ENCODE measurements at regions not wholly inside any gene's neighbourhood (a gene's known extent, or its start where the extent isn't known, plus 50 kb on each side); places are given as distances from the start of the nearest gene placed in this dataset.
A peak's percentile ranks its signal among the peaks of the same experiment; 100 is the strongest.
"Not testable (repeated sequence)": the region's sequence is repeated elsewhere in the genome, so short reads cannot be mapped to it uniquely, and the experiment has no call there.

DNA sequence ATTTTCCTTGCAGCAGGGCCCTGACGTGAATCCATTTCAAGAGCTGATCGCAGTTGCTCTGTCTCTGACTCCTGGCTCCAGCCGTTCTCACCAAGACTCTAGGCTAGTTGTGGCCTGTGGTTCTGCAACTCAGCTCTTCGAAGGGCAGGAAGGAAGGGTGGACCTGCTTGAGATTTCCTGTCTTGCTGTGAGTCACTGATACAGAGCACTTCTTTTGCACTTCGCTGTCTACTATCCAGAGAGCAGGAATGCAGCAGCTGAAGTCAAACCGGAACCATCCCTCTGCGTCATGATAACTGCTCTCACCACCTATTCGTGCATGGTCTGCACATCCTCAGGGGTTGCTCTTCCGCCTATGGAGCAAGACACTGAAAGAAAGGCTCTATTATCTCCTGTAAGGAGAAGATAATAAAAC, 59.7 kb downstream of the RAP2B start:
- peak; percentile 92 for DNase-seq

DNA sequence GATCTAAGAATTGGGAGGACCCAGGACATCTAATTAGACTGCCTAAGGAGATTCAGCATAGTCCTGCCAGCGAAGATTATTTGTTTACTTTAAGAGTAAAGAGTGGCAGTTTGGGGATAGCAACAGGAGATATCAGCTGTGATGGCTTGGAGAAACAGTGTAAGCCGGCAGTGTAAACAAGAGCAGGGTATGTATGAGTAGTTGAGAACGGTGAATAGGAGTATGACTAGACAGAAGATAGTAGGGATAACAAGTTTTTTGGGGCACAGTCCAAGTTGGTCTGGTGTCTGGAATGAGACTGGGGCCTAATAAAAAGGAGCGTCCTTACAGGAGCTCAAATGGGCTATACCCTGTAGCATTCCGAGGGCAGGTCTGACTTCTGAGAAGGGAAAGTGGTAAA, 64.9 kb downstream of the RAP2B start:
- not testable (repeated sequence) for DNase-seq

DNA sequence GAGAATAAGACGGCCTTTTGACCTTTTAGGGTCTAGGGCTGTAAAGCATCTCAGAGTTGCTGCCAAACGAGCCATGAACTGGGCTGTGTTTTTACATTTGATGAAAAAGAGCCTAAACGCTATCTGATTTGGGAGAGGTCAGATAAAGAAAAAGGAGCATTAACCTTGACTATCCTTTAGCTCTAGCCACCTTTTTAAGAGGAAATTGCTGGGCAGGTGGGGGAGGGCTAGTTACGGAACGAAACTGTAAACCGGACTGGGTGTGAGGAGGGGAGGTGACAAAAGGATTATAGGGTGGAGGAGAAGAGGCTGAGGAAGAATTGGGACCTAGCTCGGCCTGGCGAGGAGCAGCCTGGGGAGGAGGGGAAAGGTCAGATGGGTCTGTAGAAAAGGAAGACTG, 68.4 kb downstream of the RAP2B start:
- DNase-seq = not testable (repeated sequence)

DNA sequence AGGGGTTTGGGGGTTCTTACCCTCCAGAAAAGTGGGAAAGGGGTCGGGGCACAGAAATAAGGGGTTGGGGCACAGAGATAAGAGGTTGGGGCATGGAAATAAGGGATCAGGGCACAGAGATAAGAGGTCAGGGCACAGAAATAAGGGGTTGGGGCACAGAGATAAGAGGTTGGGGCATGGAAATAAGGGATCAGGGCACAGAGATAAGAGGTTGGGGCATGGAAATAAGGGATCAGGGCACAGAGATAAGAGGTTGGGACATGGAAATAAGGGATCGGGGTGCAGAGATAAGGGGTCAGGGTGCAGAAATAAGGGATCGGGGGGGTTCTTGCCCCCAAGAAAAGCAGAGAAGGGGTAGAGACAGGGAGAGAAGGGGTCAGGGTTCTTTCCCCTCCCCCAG, 69.2 kb downstream of the RAP2B start:
- DNase-seq = not testable (repeated sequence)

DNA sequence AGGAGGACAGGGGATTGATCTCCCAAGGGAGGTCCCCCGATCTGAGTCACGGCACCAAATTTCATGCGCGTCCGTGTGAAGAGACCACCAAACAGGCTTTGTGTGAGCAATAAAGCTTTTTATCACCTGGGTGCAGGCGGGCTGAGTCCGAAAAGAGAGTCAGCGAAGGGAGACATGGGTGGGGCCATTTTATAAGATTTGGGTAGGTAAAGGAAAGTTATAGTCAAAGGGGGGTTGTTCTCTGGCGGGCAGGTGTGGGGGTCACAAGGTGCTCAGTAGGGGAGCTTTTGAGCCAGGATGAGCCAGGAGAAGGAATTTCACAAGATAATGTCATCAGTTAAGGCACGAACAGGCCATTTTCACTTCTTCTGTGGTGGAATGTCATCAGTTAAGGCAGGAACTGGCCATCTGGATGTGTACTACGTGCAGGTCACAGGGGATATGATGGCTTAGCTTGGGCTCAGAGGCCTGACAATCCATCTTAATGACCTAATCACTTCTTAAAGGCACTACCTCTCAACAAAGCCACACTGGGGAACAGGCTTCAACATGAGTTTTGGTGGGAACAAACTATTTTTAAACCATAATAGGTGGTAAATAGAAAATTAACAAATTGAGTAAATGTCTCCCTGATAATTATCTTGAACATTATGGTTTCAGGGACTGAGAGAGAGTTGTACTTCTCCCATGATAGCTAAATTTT, 70.2 kb downstream of the RAP2B start:
- DNase-seq = not testable (repeated sequence)

DNA sequence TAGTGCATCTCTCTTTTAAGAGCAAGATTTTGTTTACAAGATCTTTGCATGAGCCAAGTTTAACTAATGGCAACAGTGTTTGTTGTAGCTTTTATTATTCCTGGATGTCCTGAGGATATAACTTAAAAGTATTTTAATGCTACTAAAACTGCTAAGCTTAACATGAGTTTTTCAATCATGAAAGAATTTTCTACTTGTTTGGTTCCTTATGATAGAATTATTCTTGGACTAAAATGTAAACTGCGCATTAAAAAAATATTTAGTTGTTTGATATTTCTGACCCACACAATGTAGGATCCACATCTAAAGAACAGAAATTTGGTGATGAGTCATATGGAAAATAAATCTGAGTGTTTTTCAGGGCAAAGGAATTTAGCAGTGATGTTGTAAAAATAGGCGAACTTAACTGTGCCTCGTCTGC, 70.8 kb downstream of the RAP2B start:
- DNase-seq = no peak

DNA sequence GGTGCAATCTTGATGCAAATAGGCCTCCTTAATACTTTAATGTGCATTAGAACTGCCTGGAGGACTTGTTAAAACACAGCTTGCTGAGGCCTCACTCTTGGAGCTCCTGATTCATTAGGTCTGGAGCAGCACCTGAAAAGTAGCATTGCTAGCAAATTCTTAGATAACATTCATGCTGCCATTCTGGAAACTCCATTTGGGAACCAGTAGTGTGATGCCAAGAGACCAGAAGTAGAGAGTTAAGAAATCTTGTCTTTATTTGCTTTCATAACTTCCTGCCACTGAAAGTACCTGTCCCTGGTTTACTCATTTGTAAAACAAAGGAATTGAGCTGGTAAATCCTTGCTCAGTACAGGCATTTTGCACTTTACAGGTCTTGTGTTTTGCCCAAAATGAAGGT, 72.0 kb downstream of the RAP2B start:
- no peak for DNase-seq

DNA sequence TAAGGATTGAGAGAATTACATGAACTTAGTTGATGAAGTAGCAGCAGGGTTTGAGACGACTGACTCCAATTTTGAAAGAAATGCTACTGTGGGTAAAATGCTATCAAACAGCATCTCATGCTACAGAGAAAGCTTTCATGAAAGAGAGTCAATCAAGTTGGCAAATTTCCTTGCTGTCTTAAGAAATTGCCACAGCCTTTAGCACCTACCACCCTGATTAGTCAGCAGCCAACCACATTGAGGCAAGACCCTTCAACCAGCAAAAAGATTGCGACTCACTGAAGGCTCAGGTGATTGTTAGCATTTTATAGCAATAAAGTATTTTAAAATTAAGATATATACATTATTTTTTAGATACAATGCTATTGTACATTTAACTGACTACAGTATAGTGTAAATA, 80.9 kb downstream of the RAP2B start:
- DNase-seq = no peak

DNA sequence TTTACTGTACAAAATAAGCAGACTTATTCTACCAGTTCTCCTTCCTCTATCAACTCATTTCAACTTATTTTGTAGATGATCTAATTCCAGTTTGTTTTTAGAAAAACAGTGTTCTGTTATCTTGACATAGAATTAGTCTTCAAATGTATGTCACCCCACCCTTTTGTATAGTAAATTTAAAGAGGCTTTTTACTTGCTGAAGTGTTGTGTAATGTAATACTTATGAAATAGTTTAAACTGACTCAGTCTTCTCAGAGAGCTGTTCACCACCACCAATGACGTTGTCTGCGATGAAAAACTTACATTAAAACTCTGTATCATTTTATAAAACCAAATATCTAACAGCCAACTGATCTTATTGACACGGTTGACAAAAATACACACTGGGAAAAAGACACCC, 82.9 kb downstream of the RAP2B start:
- DNase-seq = no peak

DNA sequence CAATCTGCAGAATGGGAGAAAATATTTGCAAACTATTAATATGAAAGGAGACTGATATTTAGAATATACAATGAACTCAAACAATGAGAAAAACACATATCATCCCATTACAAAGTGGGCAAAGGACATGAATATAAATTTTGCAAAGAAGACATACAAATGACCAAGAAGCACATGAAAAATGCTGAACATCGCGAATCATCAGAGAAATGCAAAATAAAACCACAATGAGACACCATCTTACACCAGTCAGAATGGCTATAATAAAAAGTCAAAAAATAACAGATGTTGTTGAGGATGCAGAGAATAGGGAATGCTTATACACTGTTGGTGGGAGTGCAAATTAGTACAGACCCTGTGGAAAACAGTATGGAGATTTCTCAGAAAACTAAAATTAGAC, 83.6 kb downstream of the RAP2B start:
- DNase-seq = no peak

DNA sequence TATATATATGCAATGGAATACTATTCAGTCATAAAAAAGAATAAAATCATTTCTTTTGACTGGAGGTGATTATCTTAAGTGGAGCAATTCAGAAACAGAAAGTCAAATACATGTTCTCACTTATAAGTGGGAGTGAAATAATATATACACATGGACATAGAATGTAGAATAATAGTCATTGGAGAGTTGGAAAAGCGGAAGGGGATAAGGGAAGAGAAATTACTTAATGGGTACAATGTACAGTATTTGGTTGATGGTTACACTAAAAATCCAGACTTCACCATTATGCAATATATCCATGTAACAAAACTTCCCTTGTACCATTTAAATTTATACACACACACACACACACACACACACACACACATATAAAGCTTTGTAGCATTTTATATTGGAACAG, 84.3 kb downstream of the RAP2B start:
- no peak for DNase-seq

DNA sequence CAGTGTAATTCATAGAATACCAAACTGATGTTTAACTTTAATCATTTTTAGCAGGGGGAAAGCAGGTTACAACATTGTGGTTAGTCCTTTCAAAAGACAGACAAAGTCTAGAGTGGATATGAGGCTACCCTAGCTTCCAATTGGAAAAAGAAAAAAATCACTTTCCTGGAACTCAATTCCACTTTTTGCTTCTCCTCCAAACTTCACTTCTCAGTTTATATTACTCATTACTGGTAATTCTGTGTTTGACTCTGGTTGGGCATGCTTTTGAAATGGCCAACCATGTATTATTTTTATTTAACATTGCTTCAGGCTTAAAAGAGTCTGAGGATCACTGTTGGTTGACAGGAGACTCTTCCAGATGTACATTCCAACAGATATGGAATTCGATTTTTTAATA, 84.8 kb downstream of the RAP2B start:
- DNase-seq = no peak

DNA sequence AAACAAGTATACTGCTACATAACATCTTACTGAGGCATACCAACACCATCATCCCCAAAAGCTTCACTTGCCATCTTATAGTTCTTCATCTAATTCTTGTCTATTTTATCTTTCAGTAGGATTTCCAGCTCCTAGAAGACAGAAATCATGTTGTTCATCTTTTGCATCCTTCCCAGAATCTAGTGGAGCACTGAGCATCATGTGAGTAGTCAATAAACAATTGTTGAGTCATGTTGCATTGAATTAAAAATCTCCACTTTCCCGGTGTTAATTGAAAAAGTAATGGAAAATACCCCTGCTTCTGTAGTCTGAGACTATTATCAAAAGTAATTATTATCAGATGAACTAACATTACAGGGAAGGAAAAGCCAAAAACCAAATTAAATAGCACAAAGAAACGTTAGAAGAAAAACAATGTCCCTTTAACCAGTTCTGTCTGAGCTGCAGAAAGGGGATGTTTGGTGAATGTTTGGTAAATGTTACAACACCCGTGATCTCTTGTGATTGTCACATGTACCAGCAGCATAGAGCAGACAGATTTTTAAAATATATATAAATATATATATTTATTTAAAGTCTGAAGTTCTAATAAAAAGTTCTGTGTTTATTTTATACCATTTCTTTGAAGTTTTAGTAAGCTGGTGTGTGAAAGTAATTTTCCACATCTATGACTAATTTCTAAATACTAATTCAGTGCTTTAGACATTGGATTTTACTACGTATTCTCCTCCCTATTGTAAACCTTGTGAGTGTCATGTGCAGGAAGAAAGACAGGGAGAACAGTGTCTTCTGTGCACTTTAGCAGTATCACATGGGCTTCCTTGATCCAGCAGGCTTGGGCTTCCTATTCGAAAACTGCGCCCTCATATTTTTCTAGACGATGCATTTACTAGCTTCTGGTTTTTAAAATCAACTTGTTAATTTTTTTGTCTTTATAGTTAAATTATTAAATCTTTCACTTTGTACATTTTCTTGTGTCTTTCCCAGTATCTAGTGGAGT, 85.6 kb downstream of the RAP2B start:
- DNase-seq = no peak

DNA sequence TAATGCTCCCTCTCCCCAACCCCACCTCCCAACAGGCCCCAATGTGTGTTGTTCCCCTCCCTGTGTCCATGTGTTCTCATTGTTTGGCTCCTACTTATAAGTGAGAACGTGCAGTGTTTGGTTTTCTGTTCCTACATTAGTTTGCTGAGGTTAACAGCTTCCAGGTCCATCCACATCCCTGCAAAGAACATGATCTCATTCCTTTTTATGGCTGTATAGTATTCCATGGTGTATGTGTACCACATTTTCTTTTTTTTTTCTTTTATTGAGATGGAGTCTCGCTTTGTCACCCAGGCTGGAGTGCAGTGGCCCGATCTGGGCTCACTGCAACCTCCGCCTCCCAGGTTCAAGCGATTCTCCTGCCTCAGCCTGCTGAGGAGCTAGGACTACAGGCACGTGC, 86.8 kb downstream of the RAP2B start:
- not testable (repeated sequence) for DNase-seq

DNA sequence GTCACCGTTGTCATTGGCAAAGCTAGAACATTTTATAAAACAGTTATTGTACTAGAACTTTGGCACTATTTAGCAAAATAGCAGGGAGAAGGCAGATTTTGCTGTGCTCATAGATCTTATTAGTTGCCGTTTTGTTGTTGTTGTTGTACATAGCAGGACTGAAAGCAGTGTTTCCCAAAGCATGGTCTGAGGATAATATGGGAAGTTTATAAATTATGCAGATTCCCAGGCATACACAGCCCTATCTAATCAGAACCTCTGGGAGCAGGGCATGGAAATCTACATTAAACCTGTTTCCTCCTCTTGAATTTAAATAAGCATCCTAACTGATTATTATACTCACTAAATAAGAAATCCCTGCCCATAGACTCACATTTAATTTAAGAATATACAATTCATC, 87.9 kb downstream of the RAP2B start:
- DNase-seq = no peak

DNA sequence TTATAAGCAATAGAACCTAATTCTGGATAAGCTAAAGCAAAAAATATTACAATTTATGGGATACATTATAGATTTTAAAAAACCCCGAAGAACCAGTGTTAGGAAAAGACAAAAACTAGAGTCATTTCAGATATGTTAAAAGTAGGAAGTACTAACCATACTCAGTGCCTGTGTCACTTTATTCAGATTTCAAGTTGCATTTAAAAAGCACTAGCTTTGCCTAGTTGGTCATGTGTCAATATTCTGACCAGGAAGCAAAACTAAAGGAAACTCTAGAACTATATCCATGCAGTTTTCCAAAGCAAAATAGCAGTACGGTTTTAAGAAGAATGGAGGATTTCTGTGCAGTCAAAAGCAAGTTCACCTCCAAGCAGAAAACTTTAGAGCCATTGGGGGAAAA, 88.4 kb downstream of the RAP2B start:
- DNase-seq = no peak

DNA sequence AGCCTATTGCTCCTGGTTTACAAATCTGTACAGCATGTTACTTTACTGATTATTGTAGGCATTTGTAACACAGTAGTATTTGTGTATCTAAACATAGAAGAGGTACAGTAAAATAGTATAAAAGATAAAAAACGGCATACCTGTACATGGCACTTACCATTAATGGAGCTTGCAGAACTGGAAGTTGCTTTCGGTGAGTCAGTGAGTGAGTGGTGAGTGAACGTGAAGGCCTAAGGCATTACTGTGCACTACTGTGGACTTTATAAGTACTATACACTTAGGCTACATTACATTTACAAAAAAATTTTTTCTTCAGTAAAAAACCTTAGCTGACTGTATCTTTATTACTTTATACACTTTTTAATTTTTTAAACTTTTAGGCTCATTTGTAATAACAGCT, 90.9 kb downstream of the RAP2B start:
- no peak for DNase-seq

DNA sequence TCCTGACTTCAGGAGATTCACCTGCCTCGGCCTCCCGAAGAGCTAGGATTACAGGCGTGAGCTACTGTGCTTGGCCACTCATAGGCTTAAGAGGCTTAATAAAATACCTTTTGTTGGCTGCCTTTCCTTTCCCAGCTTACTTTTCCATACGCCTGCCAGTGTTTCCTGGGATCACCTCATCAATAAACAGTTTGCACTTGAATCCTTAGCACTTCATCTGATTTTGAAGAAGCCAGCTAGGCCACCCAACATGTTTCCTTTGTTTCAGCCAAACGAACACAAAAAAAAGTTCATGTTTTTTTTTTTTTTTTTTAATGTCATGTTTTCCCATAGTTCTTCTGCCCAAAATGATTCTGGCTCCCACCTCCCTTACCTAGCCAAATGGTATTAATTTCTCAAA, 92.3 kb downstream of the RAP2B start:
- no peak for DNase-seq

DNA sequence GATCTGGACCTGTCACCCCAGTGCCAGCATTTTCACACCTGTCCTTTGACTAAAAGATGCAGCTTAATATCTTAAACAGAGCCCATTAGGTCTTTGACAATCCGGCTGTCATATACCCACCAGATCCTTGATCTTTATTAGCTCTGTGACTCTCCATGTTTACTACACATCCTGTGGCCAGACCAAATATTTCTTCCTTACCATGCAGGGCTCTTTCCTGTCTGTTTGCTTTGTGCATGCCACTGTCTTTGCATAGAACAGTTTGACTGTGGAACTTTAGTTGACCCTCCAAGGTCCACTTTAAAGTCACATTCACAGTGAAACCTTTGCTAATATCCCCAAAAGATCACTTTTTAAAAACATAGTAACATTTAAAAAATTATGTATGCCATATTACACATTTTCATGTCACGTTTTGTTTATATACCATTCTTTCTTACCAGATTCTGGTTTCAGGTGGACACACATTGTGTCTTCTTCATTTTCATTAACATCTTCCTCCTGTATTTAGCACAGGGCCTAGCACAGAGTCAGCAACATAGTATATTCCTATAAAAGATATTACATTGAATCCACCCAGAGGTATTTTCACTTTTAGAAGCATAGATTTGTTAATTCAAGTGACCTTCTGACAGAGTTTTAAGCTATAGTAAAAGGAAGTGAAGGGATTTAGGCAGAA, 95.8 kb downstream of the RAP2B start:
- DNase-seq = no peak

DNA sequence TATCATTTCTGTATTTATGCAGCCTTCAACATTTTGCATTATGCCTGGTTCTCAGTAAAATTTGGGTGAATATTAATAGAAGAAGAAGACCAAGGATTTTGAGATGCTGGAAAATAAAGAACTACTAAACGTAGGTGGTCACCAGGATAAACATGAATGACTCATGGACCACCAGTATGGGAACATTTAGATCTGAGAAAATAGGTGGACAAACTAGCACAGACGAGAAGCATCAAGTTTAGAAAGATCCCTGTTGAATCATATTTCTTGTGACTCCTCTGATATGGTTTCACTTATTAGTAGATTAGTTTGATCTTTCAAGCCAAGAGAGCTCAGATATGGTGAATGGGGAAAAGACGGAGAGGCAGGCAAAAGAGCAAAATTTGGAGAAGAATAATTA, 97.9 kb downstream of the RAP2B start:
- no peak for DNase-seq

DNA sequence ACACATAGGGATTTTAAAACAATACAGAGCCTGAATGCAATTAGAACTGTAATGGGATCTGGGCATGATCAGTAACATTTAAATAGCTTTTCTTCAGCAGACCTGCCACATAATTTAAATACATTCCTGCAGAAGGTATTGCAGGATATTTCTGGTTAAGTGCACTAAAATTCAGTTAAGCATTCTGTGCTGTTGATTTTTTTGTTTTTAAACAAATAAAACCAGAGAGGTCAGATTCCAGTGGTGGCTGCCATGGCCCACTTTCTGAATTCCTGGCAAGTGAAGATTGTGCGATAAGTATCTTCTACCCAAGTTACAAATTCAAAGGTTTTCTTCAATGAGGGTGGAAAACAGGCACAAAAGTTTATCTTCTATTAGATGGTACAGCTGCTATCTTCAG, 98.7 kb downstream of the RAP2B start:
- no peak for DNase-seq

DNA sequence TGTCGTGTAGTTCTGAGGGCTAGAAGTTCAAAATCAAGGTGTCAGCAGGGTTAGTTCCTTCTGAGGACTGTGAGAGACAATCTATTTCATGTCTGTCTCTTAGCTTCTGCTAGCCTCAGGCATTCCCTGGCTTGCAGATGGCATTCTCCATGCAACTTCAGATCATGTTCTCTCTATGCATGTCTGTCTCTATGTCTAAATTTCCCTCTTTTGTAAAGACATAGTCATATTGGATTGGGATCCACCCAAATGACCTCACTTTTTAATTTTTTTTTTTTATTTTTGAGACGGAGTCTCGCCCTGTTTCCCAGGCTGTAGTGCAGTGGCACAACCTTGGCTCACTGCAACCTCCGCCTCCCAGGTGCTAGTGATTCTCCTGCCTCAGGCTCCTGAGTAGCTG, 104.6 kb downstream of the RAP2B start:
- DNase-seq = no peak

DNA sequence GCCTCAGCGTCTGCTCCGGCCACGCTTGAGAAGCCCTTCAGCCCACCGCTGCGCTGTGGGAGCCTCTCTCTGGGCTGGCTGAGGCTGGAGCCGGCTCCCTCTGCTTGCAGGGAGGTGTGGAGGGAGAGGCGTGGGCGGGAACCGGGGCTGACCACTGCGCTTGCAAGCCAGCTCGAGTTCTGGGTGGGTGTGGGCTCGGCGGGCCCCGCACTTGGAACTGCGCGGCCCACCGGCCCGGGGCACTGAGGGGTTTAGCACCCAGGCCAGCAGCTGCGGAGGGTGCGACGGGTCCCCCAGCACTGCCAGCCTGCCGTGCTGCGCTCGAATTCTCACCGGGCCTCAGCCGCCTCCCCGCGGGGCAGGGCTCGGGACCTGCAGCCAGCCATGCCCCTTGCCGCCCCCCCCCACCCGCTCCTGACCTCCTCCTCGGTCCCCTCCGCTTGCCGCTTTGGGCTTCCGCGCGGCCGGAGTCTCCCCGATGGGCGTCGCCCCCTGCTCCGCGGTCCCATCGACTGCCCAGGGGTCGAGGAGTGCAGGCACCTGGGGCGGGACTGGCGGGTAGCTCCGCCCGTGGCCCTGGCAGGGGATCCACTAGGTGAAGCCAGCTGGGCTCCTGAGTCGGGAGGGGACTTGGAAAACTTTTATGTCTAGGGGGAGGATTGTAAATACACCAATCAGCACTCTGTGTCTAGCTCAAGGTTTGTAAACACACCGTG, 106.7 kb downstream of the RAP2B start:
- DNase-seq = no peak

All from central memory CD4-positive, alpha-beta T cell (primary cell).